Nephron (organoid): ENCODE measurements at regions not wholly inside any gene's neighbourhood (a gene's known extent, or its start where the extent isn't known, plus 50 kb on each side); places are given as distances from the start of the nearest gene placed in this dataset.

Experiments
- H3K27ac Mint-ChIP-seq, 3 experiments: 2 replicates each; pipeline ENCODE4 v1.8.0; 2020; ENCODE audit warnings: mixed read lengths in 3 of 3, mild to moderate bottlenecking in 2 of 3, moderate library complexity in 1 of 3
- H3K27me3 Mint-ChIP-seq: 2 replicates; pipeline ENCODE4 v1.8.0; 2021; ENCODE audit warnings: low read depth, mild to moderate bottlenecking, moderate library complexity, mixed read lengths
- H3K36me3 Mint-ChIP-seq: 2 replicates; pipeline ENCODE4 v1.8.0; 2020; ENCODE audit warnings: low read depth, mixed read lengths
- H3K4me1 Mint-ChIP-seq: 2 replicates; pipeline ENCODE4 v1.8.0; 2020; ENCODE audit warnings: mixed read lengths
- H3K4me3 Mint-ChIP-seq, 3 experiments: 2 replicates each; pipeline ENCODE4 v1.8.0; 2020; ENCODE audit warnings: mild to moderate bottlenecking in 3 of 3, mixed read lengths in 3 of 3, moderate library complexity in 2 of 3
- H3K9me3 Mint-ChIP-seq: 2 replicates; pipeline ENCODE4 v1.8.0; 2020; ENCODE audit warnings: mixed read lengths
- TF ChIP-seq, protein P1 (sequence below), 3 experiments: fragments of 200-600 bp; sonication (generic); IDR thresholded peaks; one replicate each; pipeline ENCODE4 v1.5.0; 2021; ENCODE audit warnings: antibody characterized with exemption in 3 of 3; ENCODE audit not compliant: unreplicated experiment in 3 of 3

DNA sequence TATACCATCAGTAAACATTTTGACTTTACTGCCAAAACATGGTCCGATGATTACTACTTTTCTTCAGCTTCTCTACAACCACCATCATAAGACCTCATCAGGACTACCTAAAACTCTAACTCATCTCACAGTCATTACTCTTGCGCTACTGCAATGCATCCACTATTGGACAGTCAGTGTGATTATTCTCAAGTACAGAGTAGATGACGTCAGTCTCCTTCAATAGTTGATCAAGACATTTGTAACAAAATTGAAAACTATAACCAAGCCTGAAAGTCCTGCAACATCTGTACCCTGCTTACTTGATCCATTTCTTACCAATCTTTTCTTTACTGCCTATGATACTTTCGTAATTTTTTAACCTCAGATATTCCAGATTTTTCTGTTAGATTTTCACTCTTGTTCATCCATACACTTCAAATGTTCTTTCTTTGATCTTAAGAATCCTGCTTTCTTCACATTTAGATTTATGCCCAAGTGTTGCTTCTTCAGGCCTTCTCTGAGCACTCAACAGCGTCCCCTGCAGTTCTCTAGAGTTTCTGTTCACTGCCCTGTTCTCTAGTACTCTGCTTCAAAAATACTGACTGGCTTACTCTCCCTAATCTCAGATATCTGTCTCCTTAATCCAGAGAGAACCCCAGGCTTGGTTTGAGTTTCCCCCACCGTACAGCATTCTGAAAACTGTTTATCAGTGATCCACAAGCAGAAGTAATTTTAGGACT lies 1517.6 kb downstream of the STIM2 start:
- Mint-ChIP-seq H3K27me3 (no peaks in the 10 kb centered on the region), H3K4me1 (no peaks in the 10 kb centered on the region), H3K4me3 (no peak overlapping the region), H3K36me3 (no peaks in the 10 kb centered on the region), H3K27ac (no peak overlapping the region), H3K9me3 (no peaks in the 10 kb centered on the region)
- TF ChIP-seq, protein P1, sequence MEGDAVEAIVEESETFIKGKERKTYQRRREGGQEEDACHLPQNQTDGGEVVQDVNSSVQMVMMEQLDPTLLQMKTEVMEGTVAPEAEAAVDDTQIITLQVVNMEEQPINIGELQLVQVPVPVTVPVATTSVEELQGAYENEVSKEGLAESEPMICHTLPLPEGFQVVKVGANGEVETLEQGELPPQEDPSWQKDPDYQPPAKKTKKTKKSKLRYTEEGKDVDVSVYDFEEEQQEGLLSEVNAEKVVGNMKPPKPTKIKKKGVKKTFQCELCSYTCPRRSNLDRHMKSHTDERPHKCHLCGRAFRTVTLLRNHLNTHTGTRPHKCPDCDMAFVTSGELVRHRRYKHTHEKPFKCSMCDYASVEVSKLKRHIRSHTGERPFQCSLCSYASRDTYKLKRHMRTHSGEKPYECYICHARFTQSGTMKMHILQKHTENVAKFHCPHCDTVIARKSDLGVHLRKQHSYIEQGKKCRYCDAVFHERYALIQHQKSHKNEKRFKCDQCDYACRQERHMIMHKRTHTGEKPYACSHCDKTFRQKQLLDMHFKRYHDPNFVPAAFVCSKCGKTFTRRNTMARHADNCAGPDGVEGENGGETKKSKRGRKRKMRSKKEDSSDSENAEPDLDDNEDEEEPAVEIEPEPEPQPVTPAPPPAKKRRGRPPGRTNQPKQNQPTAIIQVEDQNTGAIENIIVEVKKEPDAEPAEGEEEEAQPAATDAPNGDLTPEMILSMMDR (IDR thresholded peaks at IDR 0.05; ENCODE audit: unreplicated experiment in 3 of 3) = no peak

DNA sequence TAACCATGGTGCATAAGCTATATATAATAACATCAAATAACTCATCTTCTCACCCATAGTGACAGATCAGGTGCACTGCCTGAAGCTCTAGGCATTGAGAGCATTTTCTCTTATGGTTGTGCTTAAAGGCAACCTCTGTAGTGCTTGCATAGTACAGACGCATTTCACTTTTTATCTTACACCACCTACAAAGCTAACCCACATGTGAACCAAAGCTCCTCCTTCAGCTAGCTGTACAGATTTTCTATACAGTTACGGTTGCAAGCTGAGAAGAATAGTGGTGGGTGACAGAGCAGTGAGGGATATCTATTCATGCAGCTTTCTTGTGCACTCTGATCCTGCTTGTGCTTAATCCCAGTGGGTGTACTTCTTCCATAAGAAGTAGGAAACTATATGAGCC lies 1525.2 kb downstream of the STIM2 start:
- no peaks in the 10 kb centered on the region for H3K36me3 Mint-ChIP-seq
- no peaks in the 10 kb centered on the region for H3K4me1 Mint-ChIP-seq
- TF ChIP-seq, protein P1 (IDR thresholded peaks at IDR 0.05; ENCODE audit: unreplicated experiment in 3 of 3) = no peak
- no peak overlapping the region for H3K27ac Mint-ChIP-seq
- H3K27me3 Mint-ChIP-seq = no peaks in the 10 kb centered on the region
- H3K9me3 Mint-ChIP-seq = no peaks in the 10 kb centered on the region
- no peak overlapping the region for H3K4me3 Mint-ChIP-seq

DNA sequence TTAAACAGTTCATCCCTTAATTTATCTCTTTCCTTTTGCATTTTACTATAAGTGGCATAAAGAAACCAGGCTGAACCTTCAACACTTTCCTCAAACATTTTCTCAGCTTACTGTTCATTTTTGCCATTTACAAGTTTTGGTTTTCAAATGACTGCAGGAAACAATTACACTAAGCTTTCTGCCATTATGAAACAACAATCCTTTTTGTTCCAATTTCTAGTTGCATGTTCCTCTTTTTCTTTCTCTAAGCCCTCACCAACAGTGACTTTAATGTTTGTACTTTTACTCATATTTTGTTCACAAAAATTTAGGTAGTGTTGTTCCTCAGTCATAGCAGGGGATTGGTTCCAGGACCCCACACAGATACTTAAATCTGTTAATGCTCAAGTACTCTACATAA lies 1526.1 kb downstream of the STIM2 start:
- Mint-ChIP-seq H3K9me3 (no peaks in the 10 kb centered on the region), H3K4me1 (no peaks in the 10 kb centered on the region), H3K4me3 (no peak overlapping the region), H3K27ac (no peak overlapping the region), H3K36me3 (no peaks in the 10 kb centered on the region), H3K27me3 (no peaks in the 10 kb centered on the region)
- TF ChIP-seq, protein P1 (IDR thresholded peaks at IDR 0.05; ENCODE audit: unreplicated experiment in 3 of 3) = no peak

DNA sequence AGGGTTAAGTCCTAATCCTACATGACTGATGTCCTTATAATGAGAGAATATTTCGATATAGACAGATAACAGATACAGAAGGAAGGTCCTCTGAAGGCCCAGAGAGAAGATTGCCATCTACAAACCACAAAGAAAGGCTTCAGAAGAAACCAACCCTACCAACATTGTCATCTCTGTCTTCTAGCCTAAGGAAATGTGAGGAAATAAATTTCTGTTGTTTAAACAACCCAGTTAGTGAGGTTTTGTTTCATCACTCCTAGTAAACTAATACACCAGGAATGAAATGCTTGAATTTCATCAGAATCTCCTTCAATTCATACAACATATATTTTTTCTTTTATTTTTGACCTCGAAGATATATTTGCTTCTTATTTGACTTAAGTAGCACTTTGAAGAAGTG lies 1527.8 kb downstream of the STIM2 start:
- Mint-ChIP-seq H3K4me3 (no peak overlapping the region), H3K9me3 (no peaks in the 10 kb centered on the region), H3K36me3 (no peaks in the 10 kb centered on the region), H3K27me3 (no peaks in the 10 kb centered on the region), H3K4me1 (no peaks in the 10 kb centered on the region), H3K27ac (no peak overlapping the region)
- TF ChIP-seq, protein P1 (IDR thresholded peaks at IDR 0.05; ENCODE audit: unreplicated experiment in 3 of 3) = no peak

DNA sequence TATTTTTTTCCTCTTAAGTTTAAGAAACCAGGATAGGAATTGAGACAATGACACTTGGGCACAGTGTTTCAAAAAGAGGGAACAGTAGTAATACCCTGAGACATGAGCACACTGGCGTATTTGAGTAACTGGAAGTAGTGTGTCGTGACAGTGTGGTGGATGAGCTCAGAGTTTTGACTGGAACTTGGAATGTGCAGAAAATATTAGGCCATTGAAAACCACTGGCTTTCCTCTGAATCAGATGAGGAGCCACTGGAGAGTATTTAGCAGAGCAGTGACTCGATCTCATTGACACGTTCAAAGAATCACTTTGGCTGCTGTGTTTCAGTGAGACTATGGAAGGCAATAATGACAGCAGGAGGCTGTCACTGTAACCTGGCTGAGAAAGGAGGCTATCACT lies 1531.2 kb downstream of the STIM2 start:
- H3K36me3 Mint-ChIP-seq = no peaks in the 10 kb centered on the region
- no peak overlapping the region for H3K4me3 Mint-ChIP-seq
- TF ChIP-seq, protein P1 (IDR thresholded peaks at IDR 0.05; ENCODE audit: unreplicated experiment in 3 of 3) = no peak
- no peaks in the 10 kb centered on the region for H3K27me3 Mint-ChIP-seq
- H3K9me3 Mint-ChIP-seq = no peaks in the 10 kb centered on the region
- no peaks in the 10 kb centered on the region for H3K4me1 Mint-ChIP-seq
- no peak overlapping the region for H3K27ac Mint-ChIP-seq

DNA sequence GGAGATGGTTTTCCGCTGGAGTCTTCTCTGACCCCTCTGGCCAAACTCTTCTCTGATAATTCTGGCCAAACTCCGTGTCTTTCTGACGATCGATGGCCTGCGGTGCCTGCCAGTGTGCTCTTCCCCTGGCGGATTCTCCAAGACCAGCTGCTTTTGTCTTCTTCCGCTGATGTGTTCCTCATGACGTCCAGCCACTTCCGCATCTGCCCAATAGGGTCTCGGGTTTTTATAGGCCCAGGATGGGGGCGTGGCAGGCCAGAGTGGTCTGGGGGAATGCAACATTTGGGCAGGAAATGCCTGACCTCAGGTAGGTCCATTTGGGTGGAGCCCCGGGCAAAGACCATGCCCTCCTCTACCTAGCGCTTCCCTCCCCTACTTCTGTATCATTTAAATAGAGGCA lies 1542.1 kb downstream of the STIM2 start:
- Mint-ChIP-seq H3K27ac (no peak overlapping the region), H3K36me3 (no peaks in the 10 kb centered on the region), H3K4me1 (no peaks in the 10 kb centered on the region), H3K27me3 (no peaks in the 10 kb centered on the region), H3K9me3 (peaks cover 11% of the 10 kb centered on the region), H3K4me3 (no peak overlapping the region)
- TF ChIP-seq, protein P1 (IDR thresholded peaks at IDR 0.05; ENCODE audit: unreplicated experiment in 3 of 3) = no peak
